GM13977 (cell line): ENCODE measurements at regions not wholly inside any gene's neighbourhood (a gene's known extent, or its start where the extent isn't known, plus 50 kb on each side); places are given as distances from the start of the nearest gene placed in this dataset.

Experiments
- DNase-seq: peaks from one replicate; pipeline ENCODE4 v3.0.0; 2012; ENCODE audit warnings: low spot score
- in situ Hi-C: fragments of 300-500 bp; cut with MboI; formaldehyde crosslinking; loops from one replicate; pipeline ENCODE4 v1.12.0; 2022; ENCODE audit warnings: low sequenced_read_pairs, low pct_unique_long_range_greater_than_20kb, mixed read lengths, inconsistent platforms; ENCODE audit not compliant: unreplicated experiment
- TF ChIP-seq, protein P1 (sequence below): IDR thresholded peaks from 2 replicates; pipeline ENCODE4 v1.5.1; 2012; ENCODE audit warnings: mild to moderate bottlenecking, control low read depth; ENCODE audit not compliant: insufficient read depth; ENCODE audit errors: extremely low read depth, missing control alignments

GRCh38 chr6:149164199-149164750, 153.2 kb upstream of the TAB2 start:
- no peak for DNase-seq
- TF ChIP-seq, protein P1, sequence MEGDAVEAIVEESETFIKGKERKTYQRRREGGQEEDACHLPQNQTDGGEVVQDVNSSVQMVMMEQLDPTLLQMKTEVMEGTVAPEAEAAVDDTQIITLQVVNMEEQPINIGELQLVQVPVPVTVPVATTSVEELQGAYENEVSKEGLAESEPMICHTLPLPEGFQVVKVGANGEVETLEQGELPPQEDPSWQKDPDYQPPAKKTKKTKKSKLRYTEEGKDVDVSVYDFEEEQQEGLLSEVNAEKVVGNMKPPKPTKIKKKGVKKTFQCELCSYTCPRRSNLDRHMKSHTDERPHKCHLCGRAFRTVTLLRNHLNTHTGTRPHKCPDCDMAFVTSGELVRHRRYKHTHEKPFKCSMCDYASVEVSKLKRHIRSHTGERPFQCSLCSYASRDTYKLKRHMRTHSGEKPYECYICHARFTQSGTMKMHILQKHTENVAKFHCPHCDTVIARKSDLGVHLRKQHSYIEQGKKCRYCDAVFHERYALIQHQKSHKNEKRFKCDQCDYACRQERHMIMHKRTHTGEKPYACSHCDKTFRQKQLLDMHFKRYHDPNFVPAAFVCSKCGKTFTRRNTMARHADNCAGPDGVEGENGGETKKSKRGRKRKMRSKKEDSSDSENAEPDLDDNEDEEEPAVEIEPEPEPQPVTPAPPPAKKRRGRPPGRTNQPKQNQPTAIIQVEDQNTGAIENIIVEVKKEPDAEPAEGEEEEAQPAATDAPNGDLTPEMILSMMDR: no peak
- in situ Hi-C loops: no loop called here

DNA sequence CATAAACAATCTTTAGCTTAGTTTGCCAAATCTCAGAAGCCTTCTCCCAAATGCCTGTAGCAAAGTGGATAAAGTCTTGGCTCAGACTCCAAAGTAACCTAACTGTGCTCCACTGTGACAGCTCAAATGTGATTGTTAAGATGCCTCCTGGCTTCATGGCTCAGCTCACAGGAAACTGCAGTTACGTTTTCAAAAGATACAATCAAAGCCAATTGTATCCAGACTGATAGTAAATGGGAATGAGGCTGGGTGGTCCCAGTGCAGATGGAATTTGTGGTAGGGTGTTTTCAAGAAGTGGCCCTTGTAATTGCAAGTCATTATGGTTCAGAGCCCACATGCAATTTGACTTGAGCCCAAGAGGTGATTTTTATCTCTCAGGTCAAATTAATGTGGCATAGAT, 151.2 kb upstream of the TAB2 start:
- TF ChIP-seq, protein P1: no peak
- no peak for DNase-seq
- in situ Hi-C loops: no loop called here

DNA sequence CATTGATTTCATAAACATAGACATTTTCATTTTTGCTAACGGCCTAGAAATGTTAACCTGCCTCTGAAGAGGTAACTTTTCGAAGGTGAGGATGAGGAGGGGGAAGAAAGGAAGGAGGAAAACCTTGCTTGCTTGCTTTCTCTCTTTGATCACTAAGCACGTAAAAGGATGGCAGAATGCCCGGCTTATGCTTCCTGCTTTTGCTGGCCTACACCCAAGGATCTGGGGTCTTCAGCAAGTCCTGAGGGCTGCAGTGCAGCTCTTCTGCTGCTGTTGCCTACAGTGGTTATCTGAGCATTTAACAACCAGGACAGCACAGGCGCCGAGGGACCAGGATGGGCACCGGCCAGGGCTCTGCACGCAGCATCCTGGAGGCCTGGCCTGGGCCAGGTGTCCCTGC, 150.8 kb upstream of the TAB2 start:
- in situ Hi-C loops: no loop called here
- DNase-seq: no peak
- TF ChIP-seq, protein P1: no peak

DNA sequence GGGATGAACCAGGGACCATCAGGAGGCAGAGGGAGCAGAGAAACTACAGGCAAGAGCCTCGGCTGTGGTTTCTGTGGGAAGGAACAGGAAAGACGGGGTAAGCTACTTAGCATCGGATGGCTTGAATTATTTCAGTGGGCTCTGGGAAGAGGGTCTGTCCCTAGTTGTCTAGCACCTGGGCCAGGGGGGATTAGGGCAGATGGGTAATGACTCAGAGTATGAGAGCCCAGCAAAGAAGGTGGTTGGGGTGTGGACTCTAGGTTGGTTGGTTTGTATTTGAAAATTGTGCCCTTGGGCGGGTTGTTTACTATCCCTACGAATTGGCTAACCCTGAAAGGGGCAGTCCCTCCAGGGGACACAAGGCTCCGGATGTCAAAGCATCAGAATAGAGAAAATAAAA, 148.5 kb upstream of the TAB2 start:
- DNase-seq: no peak
- TF ChIP-seq, protein P1: no peak

DNA sequence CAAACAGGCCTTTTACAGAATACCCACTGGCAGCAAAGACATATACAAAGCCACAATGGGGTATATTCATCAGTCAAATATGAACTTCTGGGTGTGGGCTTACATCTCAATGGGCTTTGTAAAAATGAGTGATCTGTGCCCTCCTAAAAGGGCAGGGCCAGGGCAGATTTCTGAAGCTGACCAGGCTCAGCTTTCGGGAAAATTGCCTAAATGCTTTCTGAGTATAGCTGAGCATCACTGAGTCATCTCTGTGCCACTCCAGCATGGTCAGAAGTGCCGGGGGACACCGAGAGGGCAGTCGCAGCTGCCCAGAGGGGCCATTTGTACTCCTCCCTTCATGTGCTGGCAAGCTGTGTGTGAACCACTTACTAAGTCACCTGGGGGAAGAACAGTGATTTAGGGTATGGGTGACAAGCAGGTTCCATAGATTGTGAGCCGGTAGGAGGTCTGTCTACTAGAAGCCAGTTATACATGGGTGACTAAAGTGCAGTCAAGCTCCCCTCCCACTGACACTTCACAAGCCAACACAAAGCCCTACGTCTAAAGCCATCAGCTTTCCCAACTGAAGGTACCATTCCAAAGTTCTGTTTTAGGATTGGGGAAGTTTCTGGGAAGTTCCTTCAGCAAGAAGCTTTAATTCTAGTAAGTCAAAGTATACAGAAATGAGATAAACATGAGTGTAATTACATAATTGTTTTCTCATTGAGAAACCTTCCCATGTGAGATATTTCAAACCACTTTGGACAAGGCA, 147.6 kb upstream of the TAB2 start:
- no peak for DNase-seq
- TF ChIP-seq, protein P1: no peak
- in situ Hi-C loops: no loop called here

More for the DNA sequence above, 148.5 kb upstream of the TAB2 start:
- in situ Hi-C loops: no loop called here

GRCh38 chr6:149170564-149171452, 146.7 kb upstream of the TAB2 start:
- TF ChIP-seq, protein P1: no peak
- DNase-seq: peak; percentile 34
- in situ Hi-C loops: no loop called here
